ENCODE measurements at regions not wholly inside any gene's neighbourhood (a gene's known extent, or its start where the extent isn't known, plus 50 kb on each side); places are given as distances from the start of the nearest gene placed in this dataset.

DNA sequence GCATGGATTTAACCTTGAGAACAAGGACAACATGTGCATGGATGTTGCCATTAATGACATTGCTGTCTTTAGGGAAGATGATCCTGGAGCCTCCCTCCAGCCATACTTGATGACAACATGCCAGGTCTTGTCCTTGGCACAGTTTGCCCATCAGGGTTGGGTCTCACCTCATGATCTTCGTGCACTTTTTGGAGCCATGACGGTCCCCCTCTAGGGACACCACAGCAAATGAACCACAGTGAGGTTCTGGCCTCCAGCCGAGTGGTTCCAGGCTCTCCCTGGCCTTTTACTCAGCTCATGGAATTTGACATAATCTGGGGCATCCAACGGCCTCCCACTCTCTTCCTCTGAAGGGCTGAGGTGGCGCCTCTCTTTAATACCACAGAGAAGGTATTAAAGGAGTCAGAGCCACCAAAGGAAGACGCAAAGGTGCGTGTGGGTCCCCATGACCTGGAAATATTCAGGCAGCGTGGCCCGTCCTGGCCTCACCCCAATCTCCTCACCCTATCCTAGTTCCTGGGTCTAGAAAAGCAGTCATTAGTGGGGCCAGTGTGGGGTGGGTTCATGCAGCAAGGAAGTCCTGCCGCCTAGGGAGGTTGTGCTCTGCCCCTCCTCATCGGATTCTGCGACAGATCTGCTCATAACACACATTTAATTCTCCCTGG lies 184.8 kb downstream of the CXCL12 start:
- H3K9ac ChIP-seq (ENCODE audit: low read length), result no peak overlapping the region
- no peak overlapping the region for H2AFZ ChIP-seq (ENCODE audit: low read depth, low read length)
- no peak overlapping the region for H3K4me3 ChIP-seq (ENCODE audit: low read length)
- TF ChIP-seq, protein P1, sequence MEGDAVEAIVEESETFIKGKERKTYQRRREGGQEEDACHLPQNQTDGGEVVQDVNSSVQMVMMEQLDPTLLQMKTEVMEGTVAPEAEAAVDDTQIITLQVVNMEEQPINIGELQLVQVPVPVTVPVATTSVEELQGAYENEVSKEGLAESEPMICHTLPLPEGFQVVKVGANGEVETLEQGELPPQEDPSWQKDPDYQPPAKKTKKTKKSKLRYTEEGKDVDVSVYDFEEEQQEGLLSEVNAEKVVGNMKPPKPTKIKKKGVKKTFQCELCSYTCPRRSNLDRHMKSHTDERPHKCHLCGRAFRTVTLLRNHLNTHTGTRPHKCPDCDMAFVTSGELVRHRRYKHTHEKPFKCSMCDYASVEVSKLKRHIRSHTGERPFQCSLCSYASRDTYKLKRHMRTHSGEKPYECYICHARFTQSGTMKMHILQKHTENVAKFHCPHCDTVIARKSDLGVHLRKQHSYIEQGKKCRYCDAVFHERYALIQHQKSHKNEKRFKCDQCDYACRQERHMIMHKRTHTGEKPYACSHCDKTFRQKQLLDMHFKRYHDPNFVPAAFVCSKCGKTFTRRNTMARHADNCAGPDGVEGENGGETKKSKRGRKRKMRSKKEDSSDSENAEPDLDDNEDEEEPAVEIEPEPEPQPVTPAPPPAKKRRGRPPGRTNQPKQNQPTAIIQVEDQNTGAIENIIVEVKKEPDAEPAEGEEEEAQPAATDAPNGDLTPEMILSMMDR (IDR thresholded peaks at IDR 0.05; ENCODE audit: low read depth, low read length), result no peak
- no peaks in the 10 kb centered on the region for H3K4me1 ChIP-seq (ENCODE audit: low read length)
- H3K79me2 ChIP-seq (ENCODE audit: low read length), result no peaks in the 10 kb centered on the region
- no peaks in the 10 kb centered on the region for H4K20me1 ChIP-seq (ENCODE audit: insufficient read depth, low read length)
- H3K27me3 ChIP-seq (ENCODE audit: low read depth, low read length), result no peaks in the 10 kb centered on the region
- no peak overlapping the region for H3K27ac ChIP-seq (ENCODE audit: low read length)
- H3K4me2 ChIP-seq (ENCODE audit: low read length), result no peak overlapping the region
- H3K9me3 ChIP-seq (ENCODE audit: insufficient read depth, low read length), result no peaks in the 10 kb centered on the region
- H3K36me3 ChIP-seq (replicated peaks; ENCODE audit: low read depth, low read length), result no peaks in the 10 kb centered on the region

DNA sequence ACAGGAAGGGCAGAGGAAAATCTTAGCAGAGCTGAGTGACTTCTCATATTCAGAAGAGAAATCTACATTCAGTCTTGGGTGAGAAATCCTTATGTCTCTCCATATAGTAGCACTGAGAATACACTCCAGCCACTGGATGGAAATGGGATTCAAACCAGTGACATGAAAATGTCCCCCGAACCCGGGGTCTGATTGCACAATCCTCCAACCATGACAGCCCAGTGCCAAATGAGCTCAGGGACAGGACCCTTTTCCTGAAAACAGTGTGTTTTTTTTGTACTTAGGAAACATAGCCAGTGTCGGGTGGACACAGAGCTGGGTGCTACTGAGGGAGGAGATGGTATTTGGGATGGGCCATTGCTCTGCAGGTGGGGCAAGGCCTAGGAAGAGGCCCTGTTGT lies 185.6 kb downstream of the CXCL12 start:
- Histone ChIP-seq H3K4me1 (ENCODE audit: low read length) (no peaks in the 10 kb centered on the region), H3K4me2 (ENCODE audit: low read length) (no peak overlapping the region)

DNA sequence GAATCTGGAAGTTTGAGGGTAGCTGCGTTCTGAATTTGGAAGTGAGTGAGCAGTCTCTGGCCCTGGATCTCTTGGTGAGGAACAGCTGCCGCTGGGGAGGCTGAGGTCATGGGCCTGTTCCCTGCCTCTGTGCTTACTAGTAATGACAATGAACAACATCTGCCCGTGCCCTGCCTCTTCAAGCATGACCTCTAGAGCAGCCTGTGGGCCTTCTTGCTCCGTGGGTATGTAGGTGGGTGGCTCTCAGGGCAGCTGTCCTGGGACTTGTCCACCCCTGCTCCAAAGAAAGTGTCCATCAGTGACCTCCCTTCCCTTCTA lies 186.2 kb downstream of the CXCL12 start:
- Histone ChIP-seq H3K4me1 (ENCODE audit: low read length) (peaks cover 2% of the 10 kb centered on the region), H3K4me3 (ENCODE audit: low read length) (no peak overlapping the region), H3K9me3 (ENCODE audit: insufficient read depth, low read length) (no peaks in the 10 kb centered on the region), H3K27ac (ENCODE audit: low read length) (no peak overlapping the region), H3K36me3 (replicated peaks; ENCODE audit: low read depth, low read length) (no peaks in the 10 kb centered on the region), H2AFZ (ENCODE audit: low read depth, low read length) (no peak overlapping the region), H3K9ac (ENCODE audit: low read length) (no peak overlapping the region), H3K27me3 (ENCODE audit: low read depth, low read length) (no peaks in the 10 kb centered on the region), H3K79me2 (ENCODE audit: low read length) (no peaks in the 10 kb centered on the region), H4K20me1 (ENCODE audit: insufficient read depth, low read length) (no peaks in the 10 kb centered on the region), H3K4me2 (ENCODE audit: low read length) (no peak overlapping the region)
- TF ChIP-seq, protein P1 (IDR thresholded peaks at IDR 0.05; ENCODE audit: low read depth, low read length), result no peak
- no peak for TF ChIP-seq EZH2phosphoT487 (IDR thresholded peaks at IDR 0.05; ENCODE audit: low read depth)

More for the DNA sequence above, 185.6 kb downstream of the CXCL12 start:
- TF ChIP-seq, protein P1 (IDR thresholded peaks at IDR 0.05; ENCODE audit: low read depth, low read length), result no peak
- TF ChIP-seq EZH2phosphoT487 (IDR thresholded peaks at IDR 0.05; ENCODE audit: low read depth), result no peak
- Histone ChIP-seq H3K36me3 (replicated peaks; ENCODE audit: low read depth, low read length) (no peaks in the 10 kb centered on the region), H4K20me1 (ENCODE audit: insufficient read depth, low read length) (no peaks in the 10 kb centered on the region), H2AFZ (ENCODE audit: low read depth, low read length) (no peak overlapping the region), H3K9ac (ENCODE audit: low read length) (no peak overlapping the region), H3K27me3 (ENCODE audit: low read depth, low read length) (no peaks in the 10 kb centered on the region), H3K4me3 (ENCODE audit: low read length) (no peak overlapping the region), H3K27ac (ENCODE audit: low read length) (no peak overlapping the region), H3K9me3 (ENCODE audit: insufficient read depth, low read length) (no peaks in the 10 kb centered on the region), H3K79me2 (ENCODE audit: low read length) (no peaks in the 10 kb centered on the region)

DNA sequence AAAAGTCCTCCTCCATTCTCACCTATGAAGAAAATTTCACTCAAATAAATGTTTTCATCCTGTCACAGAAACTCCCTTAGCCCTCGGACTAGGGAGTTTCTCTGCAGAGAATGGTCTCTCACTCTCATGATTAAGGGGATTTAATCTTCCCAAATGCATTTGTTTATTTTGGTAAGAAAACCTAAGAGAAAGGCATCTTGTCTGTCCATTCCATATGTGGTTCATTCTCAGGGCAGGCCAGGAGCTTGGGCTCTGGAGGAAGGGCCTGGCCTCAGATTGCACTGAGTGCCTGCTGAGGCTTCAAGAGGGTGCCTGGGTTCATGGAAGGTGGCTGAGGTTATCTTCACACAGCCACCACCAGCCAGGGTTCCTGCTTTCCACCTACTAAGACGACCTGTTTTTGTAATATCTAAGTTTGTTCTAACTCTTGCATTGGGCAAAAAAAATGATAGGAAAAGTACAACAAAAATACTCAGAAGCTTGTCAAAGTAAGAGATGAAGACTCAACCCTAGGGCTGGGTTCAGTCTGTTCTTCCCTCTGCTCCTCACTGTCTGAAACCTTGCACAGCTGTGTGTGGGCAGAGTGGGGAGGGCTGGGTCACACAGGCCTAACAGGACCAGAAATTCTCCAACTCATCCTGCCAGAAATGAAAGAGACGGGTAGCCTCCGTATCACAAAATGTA lies 186.7 kb downstream of the CXCL12 start:
- Histone ChIP-seq H3K36me3 (replicated peaks; ENCODE audit: low read depth, low read length) (no peaks in the 10 kb centered on the region), H3K27ac (ENCODE audit: low read length) (no peak overlapping the region), H4K20me1 (ENCODE audit: insufficient read depth, low read length) (no peaks in the 10 kb centered on the region), H3K79me2 (ENCODE audit: low read length) (no peaks in the 10 kb centered on the region), H3K27me3 (ENCODE audit: low read depth, low read length) (no peaks in the 10 kb centered on the region), H3K4me1 (ENCODE audit: low read length) (peaks cover 4% of the 10 kb centered on the region), H3K9ac (ENCODE audit: low read length) (no peak overlapping the region), H2AFZ (ENCODE audit: low read depth, low read length) (no peak overlapping the region), H3K9me3 (ENCODE audit: insufficient read depth, low read length) (no peaks in the 10 kb centered on the region), H3K4me3 (ENCODE audit: low read length) (no peak overlapping the region), H3K4me2 (ENCODE audit: low read length) (no peak overlapping the region)
- TF ChIP-seq, protein P1 (IDR thresholded peaks at IDR 0.05; ENCODE audit: low read depth, low read length), result no peak
- TF ChIP-seq EZH2phosphoT487 (IDR thresholded peaks at IDR 0.05; ENCODE audit: low read depth), result no peak
